Activated CD4-positive, alpha-beta T cell treated with anti-CD3 and anti-CD28 coated beads for 48 hours (primary cell): ENCODE measurements at regions not wholly inside any gene's neighbourhood (a gene's known extent, or its start where the extent isn't known, plus 50 kb on each side); places are given as distances from the start of the nearest gene placed in this dataset.

Source experiments
- DNase-seq: peaks from one replicate; pipeline ENCODE4 v3.0.0-alpha.2; 2020

DNA sequence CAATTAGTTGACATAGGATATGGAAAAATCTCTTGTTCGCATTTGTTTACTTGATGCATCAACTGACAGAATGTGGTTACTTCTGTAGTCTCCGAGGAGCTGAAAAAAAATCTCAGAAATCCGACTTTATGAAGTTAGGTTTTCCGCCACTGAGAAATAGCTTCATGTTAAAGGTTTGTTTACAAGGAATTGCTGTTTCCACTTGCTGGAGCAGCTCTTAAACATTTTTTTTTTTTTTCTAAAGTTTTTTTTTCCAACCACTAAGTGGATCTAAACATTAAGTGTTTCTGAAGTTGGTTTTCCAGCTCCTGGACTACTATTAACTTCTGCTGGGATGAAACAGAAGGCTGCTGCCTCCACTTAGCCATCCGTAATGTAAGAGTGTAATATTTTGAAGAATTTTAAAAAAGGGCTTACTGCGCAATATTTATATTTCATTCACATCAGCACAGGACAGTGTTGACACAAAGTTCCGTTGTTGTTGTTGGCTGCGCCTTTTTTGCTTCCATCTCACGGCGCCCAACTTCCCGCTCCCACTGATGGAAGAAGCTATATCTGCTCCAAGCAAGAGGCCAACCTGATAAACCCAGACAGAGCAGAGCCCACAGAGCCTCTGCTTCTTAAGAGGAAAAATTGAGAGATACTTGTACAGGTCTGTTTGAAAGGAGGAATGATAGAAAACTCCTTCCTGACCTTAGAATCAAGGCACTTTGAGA is 167.7 kb upstream of the KCNJ16 start:
- no peak for DNase-seq

DNA sequence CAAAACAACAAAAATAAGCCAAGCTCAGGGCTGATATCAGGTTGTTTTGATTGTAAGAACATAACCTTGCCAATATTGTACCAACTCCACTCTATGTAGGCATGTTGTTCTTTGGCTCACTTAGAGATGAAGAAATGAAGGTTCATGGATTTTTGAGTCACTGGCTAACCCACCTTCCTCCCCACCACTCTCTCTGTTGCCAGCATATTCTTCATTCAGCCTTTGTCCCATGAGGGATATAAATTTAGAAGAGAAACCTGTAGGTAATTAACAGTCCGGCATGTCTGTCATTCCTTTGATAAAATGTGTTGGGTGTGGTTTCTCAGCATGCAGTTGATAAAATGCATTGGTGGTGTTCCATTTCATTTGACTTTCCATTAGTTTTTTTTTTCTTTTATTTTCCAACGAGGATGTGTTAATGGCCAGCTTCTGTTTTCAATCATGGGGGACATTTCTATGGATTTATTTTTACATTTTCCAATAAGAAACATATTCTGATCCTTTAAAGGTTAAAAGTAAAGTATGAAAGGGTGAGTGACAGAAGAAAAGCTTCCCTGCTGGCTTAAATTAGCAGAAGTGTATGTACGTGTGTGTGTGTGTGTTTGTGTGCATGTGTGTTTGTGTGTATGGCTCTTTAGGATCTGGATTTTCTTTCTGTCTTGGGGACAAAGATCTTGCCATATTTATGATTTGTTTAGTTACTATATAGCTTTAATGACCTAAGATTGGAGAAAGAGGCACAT is 166.2 kb upstream of the KCNJ16 start:
- no peak for DNase-seq

DNA sequence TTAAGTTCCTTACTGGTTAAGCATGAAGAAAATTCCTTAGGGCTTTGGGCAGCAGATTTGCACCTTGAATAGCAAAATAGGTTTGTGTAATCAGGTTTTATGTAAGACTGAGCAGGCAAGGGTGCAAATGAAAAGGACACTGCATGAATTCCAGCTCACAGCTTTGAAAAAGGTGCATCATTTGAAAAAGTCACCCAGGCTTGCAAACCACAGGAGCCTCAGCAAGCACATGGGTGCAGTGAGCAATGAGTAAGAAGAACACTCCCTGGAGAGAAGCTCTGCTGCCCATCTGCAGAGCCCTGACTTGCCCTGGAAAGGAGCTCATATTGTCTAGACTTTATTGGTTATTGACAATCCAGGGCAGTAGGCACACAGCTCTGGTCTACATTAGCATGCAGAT is 165.6 kb upstream of the KCNJ16 start:
- DNase-seq, result no peak

DNA sequence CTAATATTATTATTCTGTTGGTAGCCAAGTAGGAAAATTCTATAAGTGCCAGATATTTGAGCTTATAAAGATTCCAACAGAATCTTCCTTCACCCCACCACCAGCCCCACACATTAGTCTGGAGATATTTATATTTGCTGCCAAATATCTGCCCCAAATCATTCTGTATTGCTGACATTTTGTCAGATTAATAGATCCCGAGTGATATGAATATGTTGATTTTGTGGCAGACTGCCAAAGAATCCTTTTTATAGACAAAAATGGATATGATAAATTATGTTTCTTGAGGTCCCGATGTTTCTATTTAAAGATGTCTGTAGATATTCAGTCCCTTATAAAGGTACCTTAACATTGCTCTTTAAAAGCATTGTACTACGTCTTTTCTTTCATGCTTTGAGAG is 162.2 kb upstream of the KCNJ16 start:
- no peak for DNase-seq

DNA sequence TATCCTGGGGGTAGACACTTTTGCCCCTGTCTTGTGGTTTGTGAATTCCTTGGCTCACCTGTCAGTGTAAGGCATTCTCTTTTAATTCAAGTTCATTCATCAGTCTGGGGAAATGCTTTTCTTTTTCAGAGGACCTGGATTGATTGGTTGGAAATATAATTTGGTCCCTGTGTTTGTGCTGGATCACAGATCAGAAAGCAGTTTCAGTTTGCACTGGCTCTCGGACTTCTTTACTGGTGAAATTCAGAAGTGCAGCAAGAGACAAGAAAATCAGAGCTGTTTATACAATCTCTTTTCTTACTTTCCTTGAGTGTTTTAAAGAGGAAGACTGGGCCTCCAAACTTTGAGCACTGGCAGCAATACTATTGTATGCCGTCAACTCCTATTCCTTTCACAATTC is 161.8 kb upstream of the KCNJ16 start:
- DNase-seq, result no peak

DNA sequence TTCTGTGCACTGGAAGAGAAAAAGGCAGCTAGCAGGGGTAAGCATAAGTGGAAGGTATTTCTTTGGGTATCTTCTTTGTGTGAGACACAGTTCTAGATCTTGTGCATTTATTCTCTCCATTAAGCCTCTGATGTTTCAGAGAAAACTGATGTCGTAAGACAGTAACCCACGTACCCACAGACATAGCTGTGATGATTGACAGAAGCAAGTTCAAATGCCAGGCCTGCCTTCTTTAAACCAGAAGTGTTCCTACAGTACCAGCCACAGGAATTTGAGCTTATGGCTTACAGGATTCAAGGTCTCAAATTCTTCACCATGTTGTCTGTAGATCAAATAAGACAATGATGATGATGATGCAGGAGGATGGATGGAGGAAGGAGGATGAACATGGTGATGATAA is 161.4 kb upstream of the KCNJ16 start:
- DNase-seq, result no peak

DNA sequence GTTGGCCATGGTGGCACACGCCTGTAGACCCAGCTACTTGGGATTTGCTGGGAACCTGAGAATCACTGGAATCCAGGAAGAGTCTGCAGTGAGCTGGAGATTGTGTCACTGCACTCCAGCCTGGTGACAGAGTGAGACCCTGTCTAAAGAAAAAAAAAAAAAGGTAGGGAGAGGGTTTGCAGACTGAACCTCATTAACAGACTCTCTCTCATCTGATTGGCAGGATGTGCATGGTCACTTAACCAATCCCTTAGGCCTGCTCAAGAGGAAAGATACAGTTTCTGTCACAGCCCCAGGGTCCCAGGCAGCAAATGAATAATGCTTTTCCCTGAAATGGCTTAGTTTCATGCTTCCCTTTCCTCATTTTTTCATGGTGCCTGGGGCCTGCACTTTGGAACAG is 160.5 kb upstream of the KCNJ16 start:
- no peak for DNase-seq

DNA sequence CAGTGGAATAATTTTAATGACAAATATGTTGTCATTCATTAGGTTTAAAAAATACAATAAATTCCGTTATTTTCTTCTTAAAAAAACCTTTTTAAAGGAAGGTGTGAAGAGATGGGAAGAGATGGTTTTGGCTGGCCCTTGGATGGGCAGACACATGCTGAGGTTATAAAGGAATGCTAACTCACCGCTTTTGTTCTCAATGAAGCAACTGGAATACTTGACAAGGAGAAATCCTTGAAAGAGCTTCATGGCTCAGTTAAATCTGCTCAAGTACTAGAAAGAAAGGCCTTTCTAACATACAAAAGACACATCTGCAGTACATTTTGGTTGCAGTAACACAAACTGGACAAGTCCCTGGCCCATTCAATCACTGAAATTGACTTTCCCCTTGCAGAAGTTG is 158.3 kb upstream of the KCNJ16 start:
- DNase-seq, result no peak

DNA sequence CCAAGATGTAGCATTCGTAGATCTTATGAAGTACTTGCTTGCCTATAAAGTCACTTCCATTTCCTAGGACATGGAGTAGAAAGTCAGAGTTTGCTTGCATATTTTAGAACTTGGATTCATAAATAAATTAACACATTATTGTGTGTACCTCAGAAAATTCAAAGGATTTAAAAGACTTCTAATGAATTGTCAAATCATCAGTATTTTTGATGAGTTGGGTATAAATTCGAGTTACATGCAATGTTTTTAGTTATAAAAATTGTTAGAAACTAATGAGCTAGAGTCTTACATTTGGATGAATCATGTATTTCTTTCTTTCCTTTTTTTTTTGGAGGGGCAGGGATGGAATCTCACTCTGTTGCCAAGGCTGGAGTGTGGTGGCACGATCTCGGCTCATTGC is 156.9 kb upstream of the KCNJ16 start:
- no peak for DNase-seq

DNA sequence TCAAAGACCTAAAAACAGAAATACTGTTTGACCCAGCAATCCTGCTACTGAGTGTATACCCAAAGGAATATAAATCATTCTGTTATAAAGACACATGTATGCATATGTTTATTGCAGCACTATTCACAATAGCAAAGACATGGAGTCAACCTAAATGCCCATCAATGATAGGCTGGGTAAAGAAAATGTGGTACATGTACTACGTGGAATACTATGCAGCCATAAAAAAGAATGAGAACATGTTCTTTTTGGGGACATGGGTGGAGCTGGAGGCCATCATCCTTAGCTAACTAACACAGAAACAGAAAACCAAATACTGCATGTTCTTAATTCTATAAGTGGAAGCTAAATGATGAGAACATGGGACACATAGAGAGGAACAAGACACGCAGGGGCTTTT is 155.2 kb upstream of the KCNJ16 start:
- no peak for DNase-seq

DNA sequence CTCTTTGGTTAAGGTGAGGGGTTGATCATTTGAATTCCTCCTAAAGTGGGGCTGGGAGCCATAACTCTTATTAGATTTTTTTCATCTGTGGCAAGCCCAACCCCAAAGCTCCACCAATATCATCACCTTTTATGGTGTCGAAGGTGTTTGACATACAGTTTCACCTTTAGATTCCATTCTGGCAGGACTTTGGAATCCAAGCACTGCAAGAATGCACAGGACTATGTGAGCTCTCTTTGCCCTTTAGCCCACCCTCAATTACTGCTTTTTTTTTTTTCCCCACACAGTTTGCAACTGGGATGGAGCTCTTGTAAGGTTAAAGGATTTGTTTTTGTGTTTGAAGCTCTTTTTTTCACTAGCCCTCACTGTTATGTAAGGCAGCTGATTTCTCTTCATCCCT is 154.0 kb upstream of the KCNJ16 start:
- DNase-seq, result no peak

DNA sequence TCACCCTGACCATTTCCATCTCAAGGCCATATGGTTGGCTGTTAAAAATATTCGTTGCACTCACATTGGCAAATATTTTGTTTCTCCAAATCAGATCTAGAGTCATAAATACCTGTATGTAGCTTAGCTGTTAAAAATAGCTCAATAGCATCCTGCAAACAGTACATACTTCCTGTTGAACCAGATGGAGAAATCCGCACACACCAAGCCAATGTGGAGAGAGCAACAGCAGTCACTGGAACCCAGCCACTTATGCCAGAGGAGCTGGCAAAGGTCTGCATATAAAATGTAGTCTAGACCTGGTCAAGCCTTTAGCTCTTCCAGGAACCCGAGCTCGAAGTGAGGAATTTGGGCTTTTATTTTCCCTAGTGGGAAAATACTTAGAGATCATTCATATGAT is 146.4 kb upstream of the KCNJ16 start:
- no peak for DNase-seq

DNA sequence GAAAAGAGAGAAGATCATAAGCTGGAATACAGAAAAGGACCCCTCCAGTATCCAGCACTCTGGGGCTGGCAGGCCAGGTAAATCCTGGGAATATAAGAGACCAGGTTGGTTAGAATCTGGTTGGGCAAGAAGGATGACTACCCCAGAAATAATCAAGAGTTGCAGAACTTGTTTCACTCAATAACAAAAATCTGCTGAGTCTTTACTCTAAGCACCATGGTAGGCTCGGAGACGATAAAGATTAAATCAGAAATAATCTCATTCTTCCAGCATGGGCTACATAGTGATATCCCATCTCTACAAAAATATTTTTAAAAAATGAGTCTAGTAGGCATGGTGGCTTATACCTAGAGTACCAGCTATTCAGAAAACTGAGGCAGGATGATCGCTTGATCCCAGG is 138.0 kb upstream of the KCNJ16 start:
- DNase-seq, result no peak

DNA sequence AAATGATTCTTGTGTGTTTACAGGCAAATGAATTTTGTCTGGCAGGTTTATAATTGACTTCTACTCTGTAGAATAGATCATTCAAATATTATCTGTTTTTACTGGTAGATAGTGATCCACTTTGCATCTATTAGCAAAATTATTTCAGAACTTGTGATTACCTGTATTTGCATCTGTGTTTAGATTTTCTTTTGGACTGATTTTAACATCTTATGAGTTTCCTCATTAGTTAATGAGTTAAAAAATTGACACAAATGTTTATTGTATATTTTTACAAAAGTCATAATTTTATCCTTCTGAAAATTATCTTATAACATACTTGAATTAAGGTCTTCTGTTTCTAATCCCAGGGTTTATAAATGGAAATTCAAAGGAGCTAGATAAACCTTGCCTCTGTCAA is 132.0 kb upstream of the KCNJ16 start:
- no peak for DNase-seq

DNA sequence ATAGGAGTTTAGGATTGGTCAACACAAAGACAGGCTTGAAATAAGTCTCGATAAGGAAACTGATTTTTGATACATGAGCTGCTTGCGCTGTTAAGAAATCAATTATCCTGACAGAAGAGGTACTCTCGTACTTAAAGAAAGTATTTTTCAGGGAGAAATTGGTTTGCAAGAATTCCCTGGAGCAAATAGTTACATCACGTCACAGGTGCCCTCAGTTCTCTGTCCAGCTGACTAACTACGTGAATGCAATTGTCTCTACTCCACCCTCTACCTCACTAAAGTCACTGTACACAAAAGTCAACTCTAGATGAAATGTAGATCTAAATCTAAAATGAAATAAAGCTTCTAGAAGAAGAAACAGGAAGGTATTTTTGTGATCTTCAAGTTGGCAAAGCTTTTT is 130.6 kb upstream of the KCNJ16 start:
- DNase-seq, result no peak

DNA sequence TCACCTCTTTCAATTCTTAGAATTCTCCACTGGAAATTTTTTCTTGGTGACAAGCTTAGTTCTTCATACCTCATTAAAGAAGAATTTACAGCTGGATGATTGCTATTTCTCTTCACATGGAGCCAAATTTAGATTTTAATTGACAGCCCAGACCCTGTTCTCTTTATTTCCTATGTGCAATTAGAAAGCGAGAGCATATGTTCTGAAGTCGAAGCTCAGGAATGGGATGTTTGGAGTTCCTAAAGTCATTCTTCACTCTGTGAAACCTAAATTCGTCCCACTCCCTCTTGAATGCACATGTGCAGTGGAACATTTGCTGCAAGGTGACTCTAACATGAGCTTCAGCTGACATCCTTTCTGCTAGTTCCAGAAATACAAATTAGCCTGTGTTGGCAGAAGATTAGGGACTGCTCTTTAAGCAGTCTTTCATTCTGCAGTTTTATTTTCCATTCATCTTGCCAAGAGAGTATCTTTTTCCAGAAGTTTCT is 129.3 kb upstream of the KCNJ16 start:
- DNase-seq, result no peak

DNA sequence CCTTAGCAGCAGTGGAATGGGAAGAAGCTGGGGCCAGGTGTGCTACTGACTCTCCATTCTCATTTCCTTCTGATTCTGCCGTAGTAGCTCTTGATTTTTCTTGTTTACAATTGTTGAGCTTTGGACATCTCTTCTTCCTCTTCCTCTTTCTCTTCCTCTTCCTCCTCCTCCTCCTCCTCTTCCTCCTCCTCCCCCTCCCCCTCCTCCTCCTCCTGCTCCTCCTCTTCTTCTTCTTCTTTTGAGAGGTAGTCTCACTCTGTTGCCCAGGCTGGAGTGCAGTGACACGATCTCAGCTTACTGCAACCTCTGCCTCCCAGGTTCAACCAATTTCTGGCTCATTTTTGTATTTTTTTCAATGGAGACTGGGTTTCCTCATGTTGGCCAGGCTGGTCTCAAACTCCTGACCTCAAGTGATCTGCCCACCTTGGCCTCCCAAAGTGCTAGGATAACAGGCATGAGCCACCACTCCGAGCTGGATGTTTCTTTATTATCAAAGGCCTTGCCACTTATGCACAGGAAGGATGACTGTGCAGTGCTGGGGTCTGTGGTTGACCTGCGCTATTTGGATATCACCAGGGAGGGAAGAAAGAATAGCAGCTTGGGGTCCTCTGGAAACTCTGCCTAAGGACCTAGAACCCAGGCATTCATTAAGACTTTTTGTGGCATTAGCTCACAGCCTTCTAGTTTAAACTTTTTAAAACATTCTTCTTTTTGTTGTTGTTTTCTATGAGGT is 127.8 kb upstream of the KCNJ16 start:
- DNase-seq, result no peak

DNA sequence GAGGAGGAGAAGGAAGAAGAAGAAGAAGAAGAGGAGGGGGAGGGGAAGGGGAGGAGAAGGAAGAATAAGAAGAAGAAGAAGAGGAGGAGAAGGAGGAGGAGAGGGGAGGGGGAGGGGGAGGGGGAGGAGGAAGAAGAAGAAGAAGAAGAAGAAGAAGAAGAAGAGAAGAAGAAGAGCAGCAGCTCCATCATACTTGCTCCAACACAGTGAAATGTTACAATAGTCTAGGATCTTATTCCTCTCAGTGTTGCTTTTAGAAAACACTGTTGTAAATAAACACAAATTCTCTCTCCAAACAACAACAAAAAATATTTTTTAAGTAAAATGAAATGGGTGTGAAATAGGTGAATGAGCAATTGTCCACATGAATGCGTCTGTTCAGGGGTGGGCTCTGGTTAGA is 126.6 kb upstream of the KCNJ16 start:
- DNase-seq, result no peak

DNA sequence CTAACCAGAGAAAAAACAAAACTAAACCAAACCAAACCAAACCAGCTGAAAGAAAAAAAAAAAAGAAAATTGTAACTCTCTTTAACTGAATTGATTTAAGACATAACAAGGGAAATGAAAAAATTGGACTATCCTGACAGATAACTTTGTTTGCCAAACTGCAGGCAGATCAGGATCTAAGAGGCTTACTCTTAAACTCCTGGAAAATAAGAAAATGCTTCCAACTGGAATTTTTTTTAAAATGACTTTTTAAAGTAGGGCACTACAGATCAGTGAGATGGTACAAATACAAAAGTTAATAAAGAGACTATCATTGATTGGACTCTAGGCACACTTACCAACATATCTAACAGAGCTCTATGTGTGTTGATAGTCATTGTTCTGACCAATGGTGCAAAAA is 125.5 kb upstream of the KCNJ16 start:
- DNase-seq, result no peak

DNA sequence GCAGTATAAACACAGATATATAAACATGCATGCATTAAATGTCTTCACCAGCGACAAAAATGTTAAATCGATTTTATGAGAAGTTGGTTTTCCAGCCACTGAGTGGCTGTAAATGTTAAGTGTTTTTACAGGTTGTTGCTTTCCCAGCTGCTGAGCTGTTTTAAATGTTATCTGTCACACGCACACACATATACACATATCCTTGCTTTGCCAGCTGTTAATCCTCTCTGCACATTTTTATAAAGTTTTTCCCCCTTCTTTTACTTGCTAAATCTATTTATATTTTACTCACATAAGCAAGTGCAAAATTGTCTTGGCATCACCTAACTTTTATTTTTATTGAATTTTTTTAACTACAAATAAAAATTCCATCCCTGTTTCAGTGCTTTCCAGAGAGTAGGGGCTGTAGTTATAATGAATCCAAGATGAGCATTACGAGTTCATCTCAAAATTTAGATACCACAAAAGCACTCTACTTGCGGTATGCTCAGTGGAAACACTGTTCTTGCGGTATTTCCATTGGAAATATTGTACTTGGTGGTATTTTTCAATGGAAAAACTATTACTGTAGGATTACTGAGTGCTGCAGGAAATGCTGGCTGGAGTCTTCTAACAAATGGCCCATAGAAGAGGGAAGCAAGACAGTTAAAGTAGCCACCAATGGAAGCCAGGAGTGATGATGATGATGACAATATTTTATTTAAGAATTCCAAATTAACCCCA is 124.9 kb upstream of the KCNJ16 start:
- DNase-seq, result no peak

DNA sequence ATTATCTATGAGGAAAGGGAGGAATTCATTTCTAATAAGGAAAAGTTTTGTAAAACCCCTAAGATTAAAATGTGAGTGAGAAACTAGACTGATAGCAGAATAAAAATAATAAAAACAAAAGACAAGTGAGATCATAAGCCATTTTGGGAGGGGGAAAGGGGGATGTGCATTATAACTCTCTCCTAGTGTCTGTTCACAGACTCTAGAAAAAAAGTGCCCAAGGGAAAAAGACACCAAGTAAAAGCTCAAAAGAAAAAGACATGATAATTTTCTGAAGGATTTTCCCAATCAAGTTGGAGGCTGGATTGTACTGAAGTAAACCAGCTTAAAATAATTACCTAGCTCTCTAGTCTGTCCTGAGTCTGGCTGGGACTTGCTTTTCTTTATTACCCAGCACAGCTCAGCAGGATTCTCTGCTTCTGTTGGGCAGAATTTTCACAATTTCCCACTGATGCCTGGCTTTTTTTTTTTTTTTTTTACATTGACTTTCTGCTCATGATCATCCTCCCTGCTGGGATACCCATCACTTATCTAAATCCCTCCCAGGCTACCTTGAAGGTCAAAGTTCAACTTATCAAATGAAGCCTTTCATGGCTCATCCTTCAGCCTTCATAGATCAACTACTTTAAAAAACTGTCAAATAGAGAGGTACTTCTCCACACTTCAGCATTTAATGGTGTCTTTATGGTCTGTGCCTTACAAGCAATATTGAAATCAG is 124.2 kb upstream of the KCNJ16 start:
- no peak for DNase-seq

DNA sequence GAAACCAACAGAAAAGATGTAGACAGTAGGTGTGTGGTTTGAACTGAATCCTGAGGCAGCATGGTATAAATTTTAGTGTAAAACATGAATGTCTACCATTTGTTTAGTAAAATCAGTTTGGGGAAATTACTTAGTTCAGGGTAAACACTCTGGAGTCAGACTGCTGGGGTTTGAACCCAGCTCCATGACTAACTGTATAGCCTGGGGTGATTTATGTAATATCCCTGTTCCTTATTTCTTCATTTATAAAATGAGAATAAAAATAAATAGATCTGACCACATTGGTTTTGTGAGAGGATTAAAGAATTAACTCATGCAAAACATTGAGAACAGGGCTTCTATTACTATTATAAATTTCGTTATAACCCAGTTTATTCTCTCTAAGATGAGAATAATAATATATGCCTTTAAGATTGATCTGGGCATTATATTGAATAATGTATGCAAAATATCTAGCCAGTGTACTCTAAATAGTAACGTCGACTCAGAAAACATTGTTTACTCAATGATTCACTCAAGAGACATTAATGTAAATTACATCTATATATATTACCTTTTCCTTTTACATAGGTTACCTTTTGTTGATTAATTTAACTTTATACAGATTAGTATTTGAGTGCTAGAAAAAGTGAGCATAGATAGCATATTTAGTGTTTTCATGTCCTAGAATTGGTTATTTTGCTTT is 120.6 kb upstream of the KCNJ16 start:
- no peak for DNase-seq
